CD14-positive monocyte (primary cell): ENCODE measurements at regions not wholly inside any gene's neighbourhood (a gene's known extent, or its start where the extent isn't known, plus 50 kb on each side); places are given as distances from the start of the nearest gene placed in this dataset.

Experiments used
- DNase-seq, 3 donors: peaks; one replicate each; pipeline ENCODE4 v3.0.0-alpha.2; 2011 to 2022
- H2AFZ ChIP-seq: 2 replicates; pipeline ENCODE4 v1.6.0; 2012; ENCODE audit warnings: mild to moderate bottlenecking, low read depth, low read length, inconsistent platforms; ENCODE audit not compliant: insufficient read depth, poor library complexity, severe bottlenecking
- H3K27ac ChIP-seq, 2 donors: 1 replicate in 1 of 2; 2 replicates in 1 of 2; pipeline ENCODE4 v1.5.1; 2012 to 2013; ENCODE audit warnings: low read length in 2 of 2, control low read depth in 1 of 2, inconsistent platforms in 1 of 2, low read depth in 1 of 2, mild to moderate bottlenecking in 1 of 2
- H3K27me3 ChIP-seq, 2 donors: one replicate each; pipeline versions ENCODE4 v1.6.0 to v1.6.1; 2011 to 2013; ENCODE audit warnings: low read length in 2 of 2; ENCODE audit not compliant: control insufficient read depth in 2 of 2, insufficient read depth in 2 of 2
- H3K36me3 ChIP-seq, 2 donors: replicated peaks in 1 of 2; 1 replicate in 1 of 2; 2 replicates in 1 of 2; pipeline versions ENCODE4 v1.5.1 to v1.6.1; 2012 to 2013; ENCODE audit warnings: low read length in 2 of 2, control low read depth in 1 of 2, inconsistent platforms in 1 of 2, mild to moderate bottlenecking in 1 of 2; ENCODE audit not compliant: insufficient read depth in 2 of 2, control insufficient read depth in 1 of 2
- H3K4me1 ChIP-seq, 2 donors: 1 replicate in 1 of 2; 2 replicates in 1 of 2; pipeline versions ENCODE4 v1.5.1 to v1.6.1; 2012 to 2013; ENCODE audit warnings: low read length in 2 of 2, control low read depth in 1 of 2, inconsistent platforms in 1 of 2, mild to moderate bottlenecking in 1 of 2, moderate library complexity in 1 of 2; ENCODE audit not compliant: insufficient read depth in 2 of 2, control insufficient read depth in 1 of 2
- H3K4me2 ChIP-seq: replicated peaks from 2 replicates; pipeline ENCODE3; 2012; ENCODE audit warnings: low read length, moderate library complexity, mild to moderate bottlenecking; ENCODE audit not compliant: poor library complexity, severe bottlenecking; ENCODE audit errors: extremely low read depth
- H3K4me3 ChIP-seq, 3 experiments: fragments of 200-600 bp in 1 of 3; sonication (generic) in 1 of 3; replicated peaks in 1 of 3; 1 replicate in 2 of 3; 2 replicates in 1 of 3; pipeline ENCODE4 v1.5.1; 2011 to 2013; ENCODE audit warnings: low read length in 3 of 3, mild to moderate bottlenecking in 3 of 3, control low read depth in 2 of 3, low read depth in 2 of 3, inconsistent platforms in 1 of 3, moderate library complexity in 1 of 3
- H3K79me2 ChIP-seq: 2 replicates; pipeline ENCODE4 v1.6.0; 2012; ENCODE audit warnings: mild to moderate bottlenecking, control low read depth, inconsistent platforms, low read length, moderate library complexity; ENCODE audit not compliant: insufficient read depth
- H3K9ac ChIP-seq: 2 replicates; pipeline ENCODE4 v1.6.0; 2017; ENCODE audit warnings: low read length, mild to moderate bottlenecking; ENCODE audit not compliant: insufficient read depth, poor library complexity, severe bottlenecking
- H3K9me3 ChIP-seq, 2 donors: replicated peaks in 1 of 2; 1 replicate in 1 of 2; 2 replicates in 1 of 2; pipeline versions ENCODE4 v1.5.1 to v1.6.1; 2012 to 2013; ENCODE audit warnings: low read length in 2 of 2, control low read depth in 1 of 2; ENCODE audit not compliant: control insufficient read depth in 1 of 2, insufficient read depth in 1 of 2
- H4K20me1 ChIP-seq: 2 replicates; pipeline ENCODE4 v1.6.0; 2012; ENCODE audit warnings: mild to moderate bottlenecking, low read length, control low read depth, moderate library complexity; ENCODE audit not compliant: insufficient read depth
- H3K27ac Mint-ChIP-seq, 7 donors: one replicate each; pipeline ENCODE4 v1.8.0; 2020; ENCODE audit warnings: mild to moderate bottlenecking in 7 of 7, mixed read lengths in 7 of 7, moderate library complexity in 6 of 7, inconsistent platforms in 2 of 7
- H3K27me3 Mint-ChIP-seq, 3 donors: one replicate each; pipeline ENCODE4 v1.8.0; 2021 to 2022; ENCODE audit warnings: low read depth in 3 of 3, mild to moderate bottlenecking in 3 of 3, mixed read lengths in 3 of 3, moderate library complexity in 3 of 3, inconsistent platforms in 1 of 3
- H3K36me3 Mint-ChIP-seq, 2 donors: one replicate each; pipeline ENCODE4 v1.8.0; 2020; ENCODE audit warnings: mixed read lengths in 2 of 2, inconsistent platforms in 1 of 2, mild to moderate bottlenecking in 1 of 2
- H3K4me1 Mint-ChIP-seq: one replicate; pipeline ENCODE4 v1.8.0; 2020; ENCODE audit warnings: mild to moderate bottlenecking, mixed read lengths
- H3K4me3 Mint-ChIP-seq, 2 donors: one replicate each; pipeline ENCODE4 v1.8.0; 2020; ENCODE audit warnings: mild to moderate bottlenecking in 2 of 2, mixed read lengths in 2 of 2, moderate library complexity in 1 of 2
- H3K9me3 Mint-ChIP-seq, 7 donors: one replicate each; pipeline ENCODE4 v1.8.0; 2020 to 2022; ENCODE audit warnings: mixed read lengths in 7 of 7, mild to moderate bottlenecking in 6 of 7, moderate library complexity in 6 of 7, inconsistent platforms in 2 of 7
- CTCF ChIP-seq: fragments of 200-600 bp; IDR thresholded peaks from one replicate; pipeline ENCODE4 v1.8.0; 2022; ENCODE audit warnings: antibody characterized with exemption, mild to moderate bottlenecking
- WGBS: methylation state at CpG from one replicate; pipeline ENCODE4 v1.1.5; 2013; ENCODE audit warnings: missing lambda C conversion rate; ENCODE audit not compliant: insufficient coverage; 5-methylcytosine and 5-hydroxymethylcytosine counted together
- intact Hi-C, 2 donors: fragments of 100-400 bp; cut with micrococcal nuclease; formaldehyde crosslinking; loops; one replicate each; pipeline versions ENCODE4 v1.15.0 to v1.15.1; 2023

GRCh38 chr3:13134166-13134878 lies 61.1 kb upstream of the IQSEC1 start:
- TF ChIP-seq CTCF, result no peak
- intact Hi-C loops, result no loop called here

GRCh38 chr3:13133471-13133981 lies 60.3 kb upstream of the IQSEC1 start:
- Mint-ChIP-seq H3K27me3 (peaks cover 5 to 20% (median 6%) of the 10 kb centered on the region in 3 donors), H3K36me3 (no peaks in the 10 kb centered on the region), H3K27ac (no peak overlapping the region), H3K4me3 (no peak overlapping the region), H3K4me1 (no peaks in the 10 kb centered on the region), H3K9me3 (peaks cover 0 to 2% (median 0%) of the 10 kb centered on the region in 7 donors)
- Histone ChIP-seq H3K36me3 (no peaks in the 10 kb centered on the region), H3K79me2 (no peaks in the 10 kb centered on the region), H3K9ac (no peak overlapping the region), H2AFZ (no peak overlapping the region), H3K27me3 (no peaks in the 10 kb centered on the region), H3K4me1 (no peaks in the 10 kb centered on the region), H3K27ac (no peak overlapping the region), H3K4me3 (no peak overlapping the region), H4K20me1 (no peaks in the 10 kb centered on the region), H3K4me2 (no peak overlapping the region), H3K9me3 (no peaks in the 10 kb centered on the region)
- intact Hi-C loops, result no loop called here
- no peak for DNase-seq
- no peak for TF ChIP-seq CTCF
- WGBS, result 100% methylated on average over 5 of the region's 14 CpGs

More at GRCh38 chr3:13134166-13134878, 61.1 kb upstream of the IQSEC1 start:
- H3K4me1 ChIP-seq, result no peaks in the 10 kb centered on the region
- no peaks in the 10 kb centered on the region for H4K20me1 ChIP-seq
- no peaks in the 10 kb centered on the region for H3K79me2 ChIP-seq
- Mint-ChIP-seq H3K27me3 (peaks cover 3 to 22% (median 6%) of the 10 kb centered on the region in 3 donors), H3K9me3 (peaks cover 0 to 2% (median 0%) of the 10 kb centered on the region in 7 donors), H3K27ac (no peak overlapping the region), H3K4me1 (no peaks in the 10 kb centered on the region), H3K36me3 (no peaks in the 10 kb centered on the region), H3K4me3 (no peak overlapping the region)
- H3K9me3 ChIP-seq, result no peaks in the 10 kb centered on the region
- 96% methylated on average over 10 of the region's 12 CpGs for WGBS
- no peak overlapping the region for H3K9ac ChIP-seq
- no peak for DNase-seq
- H3K4me3 ChIP-seq, result no peak overlapping the region
- H3K27me3 ChIP-seq, result no peaks in the 10 kb centered on the region
- no peak overlapping the region for H2AFZ ChIP-seq
- no peak overlapping the region for H3K27ac ChIP-seq
- no peak overlapping the region for H3K4me2 ChIP-seq
- no peaks in the 10 kb centered on the region for H3K36me3 ChIP-seq
